Smooth muscle cell (in vitro differentiated cells): ENCODE measurements at regions not wholly inside any gene's neighbourhood (a gene's known extent, or its start where the extent isn't known, plus 50 kb on each side); places are given as distances from the start of the nearest gene placed in this dataset.

Experiments
- DNase-seq: peaks from one replicate; lab custom pipeline; 2025; ENCODE audit not compliant: unreplicated experiment; lab: John Stamatoyannopoulos, UW
- H2AFZ ChIP-seq: fragments of 200-600 bp; sonication (generic); 2 replicates; pipeline ENCODE4 v1.6.0; 2016; ENCODE audit warnings: antibody characterized with exemption, low read depth, mild to moderate bottlenecking
- H3F3A ChIP-seq: fragments of 200-600 bp; sonication (generic); 2 replicates; pipeline ENCODE4 v1.6.0; 2017; ENCODE audit warnings: antibody characterized with exemption, low read depth
- H3K27ac ChIP-seq: fragments of 200-600 bp; sonication (generic); 2 replicates; pipeline ENCODE4 v1.5.1; 2016; ENCODE audit warnings: low read depth, mild to moderate bottlenecking
- H3K27me3 ChIP-seq: fragments of 200-600 bp; sonication (generic); 2 replicates; pipeline ENCODE4 v1.6.1; 2016; ENCODE audit warnings: low read depth, mild to moderate bottlenecking
- H3K36me3 ChIP-seq: fragments of 200-600 bp; sonication (generic); 2 replicates; pipeline ENCODE4 v1.5.1; 2016; ENCODE audit warnings: low read depth
- H3K4me1 ChIP-seq: fragments of 200-600 bp; sonication (generic); 2 replicates; pipeline ENCODE4 v1.5.1; 2016; ENCODE audit warnings: low read depth
- H3K4me2 ChIP-seq: fragments of 200-600 bp; sonication (generic); 2 replicates; pipeline ENCODE4 v1.6.0; 2016; ENCODE audit warnings: mild to moderate bottlenecking
- H3K4me3 ChIP-seq: fragments of 200-600 bp; sonication (generic); 2 replicates; pipeline ENCODE4 v1.5.1; 2016; ENCODE audit warnings: mild to moderate bottlenecking
- H3K79me2 ChIP-seq: fragments of 200-600 bp; sonication (generic); 2 replicates; pipeline ENCODE4 v1.6.0; 2016; ENCODE audit warnings: low read depth, mild to moderate bottlenecking
- H3K9ac ChIP-seq: fragments of 200-600 bp; sonication (generic); 2 replicates; pipeline ENCODE4 v1.6.0; 2016; ENCODE audit warnings: low read depth
- H3K9me3 ChIP-seq: fragments of 200-600 bp; sonication (generic); replicated peaks from 2 replicates; pipeline ENCODE4 v1.5.1; 2016; ENCODE audit warnings: low read depth
- H4K20me1 ChIP-seq: fragments of 200-600 bp; sonication (generic); 2 replicates; pipeline ENCODE4 v1.6.0; 2016; ENCODE audit warnings: low read depth
- WGBS: methylation state at CpG from one replicate; pipeline ENCODE4 v1.1.7; 2016; ENCODE audit warnings: low lambda C conversion rate; 5-methylcytosine and 5-hydroxymethylcytosine counted together
- TF ChIP-seq, protein P1 (sequence below): fragments of 200-600 bp; sonication (generic); IDR thresholded peaks from 2 replicates; pipeline ENCODE4 v1.5.1; 2017; ENCODE audit warnings: borderline replicate concordance, mild to moderate bottlenecking, antibody characterized with exemption; ENCODE audit not compliant: insufficient read depth, poor library complexity, severe bottlenecking

DNA sequence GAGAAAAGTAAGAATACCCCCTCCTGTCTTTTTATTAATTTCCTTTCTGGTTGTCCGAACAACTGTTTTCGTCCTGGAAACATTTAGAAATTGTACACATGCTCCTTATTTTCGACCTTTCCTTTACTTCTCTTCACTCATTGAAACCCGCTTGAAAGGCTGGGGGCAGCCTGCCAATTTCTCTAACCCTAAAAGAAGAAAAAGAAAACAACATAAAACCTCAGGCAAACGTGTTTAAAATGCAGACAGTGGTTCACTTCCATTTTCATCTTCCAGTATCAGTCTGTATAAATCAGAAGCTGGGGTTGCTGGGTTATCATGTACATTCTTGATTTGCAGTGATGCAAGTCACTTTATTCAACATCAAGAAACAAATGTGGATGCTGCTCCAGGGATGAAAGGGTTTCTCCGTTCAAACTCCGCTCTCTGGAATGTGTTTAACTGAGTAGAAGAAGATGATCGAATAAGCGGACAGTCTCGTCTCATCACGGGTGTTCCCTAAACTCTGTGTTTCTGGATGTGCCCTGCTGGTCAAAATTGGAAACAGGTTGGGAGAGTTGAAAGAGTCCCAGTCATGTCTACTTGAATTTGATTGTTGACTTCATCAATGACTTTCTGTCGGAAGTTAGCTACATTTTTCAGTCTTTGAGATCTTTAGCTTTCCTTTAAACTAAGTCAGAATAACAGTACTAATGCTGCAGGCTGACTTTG is 1042.2 kb downstream of the BCL11B start:
- no peak for DNase-seq
- peaks cover 8% of the 10 kb centered on the region for H3K4me1 ChIP-seq
- no peak overlapping the region for H3K9ac ChIP-seq
- no peak overlapping the region for H2AFZ ChIP-seq
- H3K4me2 ChIP-seq, result no peak overlapping the region
- no peaks in the 10 kb centered on the region for H4K20me1 ChIP-seq
- no peaks in the 10 kb centered on the region for H3K36me3 ChIP-seq
- H3K79me2 ChIP-seq, result no peaks in the 10 kb centered on the region
- no peaks in the 10 kb centered on the region for H3F3A ChIP-seq
- no peaks in the 10 kb centered on the region for H3K27me3 ChIP-seq
- no peak overlapping the region for H3K27ac ChIP-seq
- H3K4me3 ChIP-seq, result no peak overlapping the region
- TF ChIP-seq, protein P1, sequence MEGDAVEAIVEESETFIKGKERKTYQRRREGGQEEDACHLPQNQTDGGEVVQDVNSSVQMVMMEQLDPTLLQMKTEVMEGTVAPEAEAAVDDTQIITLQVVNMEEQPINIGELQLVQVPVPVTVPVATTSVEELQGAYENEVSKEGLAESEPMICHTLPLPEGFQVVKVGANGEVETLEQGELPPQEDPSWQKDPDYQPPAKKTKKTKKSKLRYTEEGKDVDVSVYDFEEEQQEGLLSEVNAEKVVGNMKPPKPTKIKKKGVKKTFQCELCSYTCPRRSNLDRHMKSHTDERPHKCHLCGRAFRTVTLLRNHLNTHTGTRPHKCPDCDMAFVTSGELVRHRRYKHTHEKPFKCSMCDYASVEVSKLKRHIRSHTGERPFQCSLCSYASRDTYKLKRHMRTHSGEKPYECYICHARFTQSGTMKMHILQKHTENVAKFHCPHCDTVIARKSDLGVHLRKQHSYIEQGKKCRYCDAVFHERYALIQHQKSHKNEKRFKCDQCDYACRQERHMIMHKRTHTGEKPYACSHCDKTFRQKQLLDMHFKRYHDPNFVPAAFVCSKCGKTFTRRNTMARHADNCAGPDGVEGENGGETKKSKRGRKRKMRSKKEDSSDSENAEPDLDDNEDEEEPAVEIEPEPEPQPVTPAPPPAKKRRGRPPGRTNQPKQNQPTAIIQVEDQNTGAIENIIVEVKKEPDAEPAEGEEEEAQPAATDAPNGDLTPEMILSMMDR, result no peak
- H3K9me3 ChIP-seq, result no peaks in the 10 kb centered on the region
- 83% methylated on average over 12 of the region's 12 CpGs for WGBS

DNA sequence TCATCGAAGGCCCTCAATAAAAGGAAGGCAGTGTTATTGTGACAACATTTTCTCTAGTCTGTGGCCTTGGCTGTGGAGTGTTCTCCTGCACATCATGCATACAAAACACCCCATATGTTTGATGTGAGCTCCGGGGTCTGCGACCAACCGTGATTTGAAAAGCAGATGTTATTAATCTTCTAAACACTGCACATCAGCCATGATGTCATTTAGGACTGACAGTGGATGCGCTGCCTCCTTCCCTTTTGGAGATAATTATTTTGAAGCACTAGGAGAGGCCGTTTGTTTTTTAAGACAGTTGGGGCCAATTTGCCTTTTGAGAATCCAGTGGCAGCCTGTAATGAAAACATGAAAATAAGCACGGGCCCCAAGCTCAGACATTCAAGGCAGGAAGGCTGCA is 1041.6 kb downstream of the BCL11B start:
- no peaks in the 10 kb centered on the region for H3K36me3 ChIP-seq
- no peak overlapping the region for H3K4me3 ChIP-seq
- TF ChIP-seq, protein P1, result no peak
- H3K4me1 ChIP-seq, result peaks cover 8% of the 10 kb centered on the region
- no peaks in the 10 kb centered on the region for H3K79me2 ChIP-seq
- H3K27me3 ChIP-seq, result no peaks in the 10 kb centered on the region
- H3K9ac ChIP-seq, result no peak overlapping the region
- H3F3A ChIP-seq, result no peaks in the 10 kb centered on the region
- 84% methylated on average over 7 of the region's 7 CpGs for WGBS
- DNase-seq, result no peak
- no peaks in the 10 kb centered on the region for H3K9me3 ChIP-seq
- no peaks in the 10 kb centered on the region for H4K20me1 ChIP-seq
- H3K4me2 ChIP-seq, result no peak overlapping the region
- no peak overlapping the region for H2AFZ ChIP-seq
- no peak overlapping the region for H3K27ac ChIP-seq

DNA sequence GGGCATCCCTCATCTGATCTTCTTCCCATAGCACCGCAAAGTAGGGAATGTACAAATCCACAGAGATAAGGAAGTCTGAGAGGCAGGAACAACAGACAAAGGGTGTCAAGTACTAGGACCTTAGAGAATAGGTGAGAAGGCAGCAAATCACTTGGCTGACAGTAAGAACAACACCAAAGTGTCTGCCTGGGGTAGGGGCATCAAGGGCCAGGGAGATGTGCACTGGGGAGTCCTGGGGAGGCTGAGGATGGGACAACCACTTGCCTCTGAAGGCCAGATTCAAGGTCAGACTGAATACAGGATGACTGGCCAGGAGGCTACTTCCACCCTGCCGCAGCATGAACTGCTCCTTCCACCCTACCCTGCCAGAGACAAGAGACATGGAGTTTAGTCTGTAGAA is 1040.8 kb downstream of the BCL11B start:
- Histone ChIP-seq H3K36me3 (no peaks in the 10 kb centered on the region), H3F3A (no peaks in the 10 kb centered on the region), H3K9me3 (no peaks in the 10 kb centered on the region), H3K4me3 (no peak overlapping the region), H3K9ac (no peak overlapping the region), H4K20me1 (no peaks in the 10 kb centered on the region), H3K4me2 (no peak overlapping the region), H3K4me1 (peaks cover 8% of the 10 kb centered on the region), H3K27ac (no peak overlapping the region), H3K79me2 (no peaks in the 10 kb centered on the region), H3K27me3 (no peaks in the 10 kb centered on the region), H2AFZ (no peak overlapping the region)
- 98% methylated on average over 2 of the region's 2 CpGs for WGBS
- TF ChIP-seq, protein P1, result no peak
- DNase-seq, result no peak

DNA sequence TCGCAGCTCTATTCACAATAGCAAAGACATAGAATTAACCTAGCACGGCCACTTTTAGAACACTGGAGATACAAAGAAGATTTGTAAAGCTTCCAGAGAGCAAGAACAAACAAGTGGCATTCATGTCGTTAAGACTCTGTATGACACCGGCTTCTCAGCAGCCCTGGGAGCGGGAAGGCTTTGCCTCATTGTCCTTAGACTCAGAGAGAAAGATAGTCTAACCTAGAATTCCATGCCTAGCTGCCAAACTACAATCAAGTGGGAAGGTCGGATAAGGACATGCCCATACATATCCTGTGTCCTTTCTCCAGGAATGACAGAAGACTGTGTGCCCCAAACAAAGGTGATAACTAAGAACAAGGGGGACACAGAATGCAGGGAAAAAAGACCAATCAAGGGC is 1038.3 kb downstream of the BCL11B start:
- Histone ChIP-seq H3K27me3 (no peaks in the 10 kb centered on the region), H3K79me2 (no peaks in the 10 kb centered on the region), H3K27ac (peak overlapping the region; percentile 61), H4K20me1 (no peaks in the 10 kb centered on the region), H3K9ac (peak overlapping the region; percentile 20), H3F3A (no peaks in the 10 kb centered on the region), H3K36me3 (no peaks in the 10 kb centered on the region), H3K4me2 (peak overlapping the region; percentile 17), H3K4me3 (no peak overlapping the region), H3K4me1 (peaks cover 8% of the 10 kb centered on the region), H2AFZ (peak overlapping the region; percentile 83), H3K9me3 (no peaks in the 10 kb centered on the region)
- no peak for DNase-seq
- TF ChIP-seq, protein P1, result no peak
- 73% methylated on average over 6 of the region's 6 CpGs for WGBS
